CD4-positive, alpha-beta memory T cell (primary cell): ENCODE measurements at regions not wholly inside any gene's neighbourhood (a gene's known extent, or its start where the extent isn't known, plus 50 kb on each side); places are given as distances from the start of the nearest gene placed in this dataset.

Experiments used
- CTCF ChIA-PET: fragments of 350-600 bp; sonication (Branson Sonifier 250); formaldehyde crosslinking; loops from one replicate; lab custom pipeline; 2021; ENCODE audit warnings: inconsistent platforms; ENCODE audit not compliant: partially characterized antibody; lab: Charles Lee
- POLR2A ChIA-PET: fragments of 350-600 bp; sonication (Branson Sonifier 250); formaldehyde crosslinking; loops from one replicate; lab custom pipeline; 2021; ENCODE audit not compliant: partially characterized antibody; lab: Charles Lee
- DNase-seq, 5 donors: peaks; one replicate each; pipeline versions ENCODE4 v3.0.0 to v3.0.0-alpha.2; 2020 to 2022; ENCODE audit warnings: mixed read lengths in 1 of 5
- H3K27ac ChIP-seq: one replicate; pipeline ENCODE4 v1.7.0; 2013; ENCODE audit warnings: low read depth, low read length
- H3K27me3 ChIP-seq: 2 replicates; pipeline ENCODE4 v1.7.0; 2013; ENCODE audit warnings: mild to moderate bottlenecking, low read length, moderate library complexity; ENCODE audit not compliant: insufficient read depth
- H3K36me3 ChIP-seq: 2 replicates; pipeline ENCODE4 v1.7.0; 2013; ENCODE audit warnings: mild to moderate bottlenecking, low read length, moderate library complexity; ENCODE audit not compliant: insufficient read depth
- H3K4me1 ChIP-seq: 2 replicates; pipeline ENCODE4 v1.7.0; 2013; ENCODE audit warnings: mild to moderate bottlenecking, low read length, moderate library complexity; ENCODE audit not compliant: insufficient read depth
- H3K4me3 ChIP-seq, 2 donors: one replicate each; pipeline ENCODE4 v1.7.0; 2013; ENCODE audit warnings: low read length in 2 of 2, mild to moderate bottlenecking in 1 of 2
- H3K9me3 ChIP-seq, 2 donors: one replicate each; pipeline ENCODE4 v1.7.0; 2013; ENCODE audit warnings: low read length in 2 of 2, control low read depth in 1 of 2; ENCODE audit not compliant: control insufficient read depth in 1 of 2
- H3K27ac Mint-ChIP-seq, 7 donors: one replicate each; pipeline ENCODE4 v1.8.0; 2020 to 2021; ENCODE audit warnings: mixed read lengths in 7 of 7, mild to moderate bottlenecking in 6 of 7, inconsistent platforms in 3 of 7, moderate library complexity in 3 of 7
- H3K27me3 Mint-ChIP-seq, 2 donors: one replicate each; pipeline ENCODE4 v1.8.0; 2020 to 2021; ENCODE audit warnings: mixed read lengths in 2 of 2
- H3K36me3 Mint-ChIP-seq, 2 donors: one replicate each; pipeline ENCODE4 v1.8.0; 2020 to 2021; ENCODE audit warnings: mixed read lengths in 2 of 2, inconsistent platforms in 1 of 2, mild to moderate bottlenecking in 1 of 2
- H3K4me1 Mint-ChIP-seq, 4 donors: one replicate each; pipeline ENCODE4 v1.8.0; 2020 to 2021; ENCODE audit warnings: mixed read lengths in 4 of 4, mild to moderate bottlenecking in 1 of 4
- H3K4me3 Mint-ChIP-seq, 8 donors: one replicate each; pipeline ENCODE4 v1.8.0; 2020 to 2021; ENCODE audit warnings: mixed read lengths in 8 of 8, mild to moderate bottlenecking in 7 of 8, moderate library complexity in 6 of 8, inconsistent platforms in 3 of 8
- H3K9me3 Mint-ChIP-seq, 8 donors: one replicate each; pipeline ENCODE4 v1.8.0; 2020 to 2021; ENCODE audit warnings: mixed read lengths in 8 of 8, mild to moderate bottlenecking in 5 of 8, inconsistent platforms in 3 of 8, moderate library complexity in 1 of 8
- intact Hi-C: fragments of 100-400 bp; cut with micrococcal nuclease; formaldehyde crosslinking; loops from one replicate; pipeline ENCODE4 v1.15.1; 2023

GRCh38 chr12:61542551-61542950 lies 717.7 kb upstream of the USP15 start:
- Mint-ChIP-seq H3K27me3 (no peaks in the 10 kb centered on the region), H3K36me3 (no peaks in the 10 kb centered on the region), H3K4me3 (no peak overlapping the region), H3K27ac (no peak overlapping the region), H3K9me3 (peaks cover 0 to 1% (median 0%) of the 10 kb centered on the region in 8 donors), H3K4me1 (no peaks in the 10 kb centered on the region)
- H3K27me3 ChIP-seq = no peaks in the 10 kb centered on the region
- no peak overlapping the region for H3K4me3 ChIP-seq
- intact Hi-C loops = no loop called here
- H3K36me3 ChIP-seq = no peaks in the 10 kb centered on the region
- H3K4me1 ChIP-seq = no peaks in the 10 kb centered on the region
- ChIA-PET POLR2A (no interaction called here), CTCF (no interaction called here)
- no peak overlapping the region for H3K27ac ChIP-seq
- H3K9me3 ChIP-seq = no peaks in the 10 kb centered on the region
- DNase-seq = no peak

DNA sequence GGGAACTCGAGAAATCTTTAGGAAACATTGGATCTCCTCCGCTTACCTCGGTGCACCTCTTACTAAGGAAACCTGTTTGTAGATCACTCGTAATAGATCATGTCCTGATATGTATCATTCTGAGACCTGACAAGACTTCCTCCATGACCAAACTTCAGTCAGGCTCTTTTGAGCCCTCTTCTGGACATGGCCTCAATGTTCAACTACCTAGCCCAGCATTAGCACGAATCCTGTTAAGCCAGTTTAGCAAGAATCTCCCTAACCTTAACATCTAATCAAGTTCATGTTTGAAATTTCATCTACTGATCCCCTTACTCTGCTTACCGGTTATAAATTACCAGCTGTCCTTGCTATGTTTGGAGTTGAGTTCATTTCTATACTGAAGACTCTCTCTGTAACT lies 713.9 kb upstream of the USP15 start:
- Mint-ChIP-seq H3K4me3 (no peak overlapping the region), H3K27me3 (no peaks in the 10 kb centered on the region), H3K27ac (no peak overlapping the region), H3K36me3 (no peaks in the 10 kb centered on the region), H3K4me1 (no peaks in the 10 kb centered on the region), H3K9me3 (peaks cover 0 to 3% (median 0%) of the 10 kb centered on the region in 8 donors)
- DNase-seq = no peak
- intact Hi-C loops = no loop called here
- Histone ChIP-seq H3K27me3 (no peaks in the 10 kb centered on the region), H3K9me3 (no peaks in the 10 kb centered on the region), H3K4me3 (no peak overlapping the region), H3K4me1 (no peaks in the 10 kb centered on the region), H3K27ac (no peak overlapping the region), H3K36me3 (no peaks in the 10 kb centered on the region)
- POLR2A ChIA-PET = no interaction called here
- CTCF ChIA-PET = no interaction called here

- H3K4me1 Mint-ChIP-seq = no peaks in the 10 kb centered on the region
- Histone ChIP-seq H3K4me1 (no peaks in the 10 kb centered on the region), H3K36me3 (no peaks in the 10 kb centered on the region), H3K27ac (no peak overlapping the region), H3K27me3 (no peaks in the 10 kb centered on the region), H3K4me3 (no peak overlapping the region), H3K9me3 (no peaks in the 10 kb centered on the region)
- H3K27me3 Mint-ChIP-seq = no peaks in the 10 kb centered on the region
- CTCF ChIA-PET = no interaction called here
- H3K27ac Mint-ChIP-seq = no peak overlapping the region
- DNase-seq = no peak
- no peaks in the 10 kb centered on the region for H3K36me3 Mint-ChIP-seq
- POLR2A ChIA-PET = no interaction called here
- H3K4me3 Mint-ChIP-seq = no peak overlapping the region
- H3K9me3 Mint-ChIP-seq = peaks cover 0 to 9% (median 0%) of the 10 kb centered on the region in 8 donors
- intact Hi-C loops = no loop called here
Measured at GRCh38 chr12:61553091-61553490, 707.1 kb upstream of the USP15 start.

- Mint-ChIP-seq H3K9me3 (peaks cover 0 to 10% (median 0%) of the 10 kb centered on the region in 8 donors), H3K27me3 (no peaks in the 10 kb centered on the region), H3K4me1 (no peaks in the 10 kb centered on the region), H3K4me3 (no peak overlapping the region), H3K36me3 (no peaks in the 10 kb centered on the region), H3K27ac (no peak overlapping the region)
- intact Hi-C loops = no loop called here
- Histone ChIP-seq H3K9me3 (no peaks in the 10 kb centered on the region), H3K4me1 (no peaks in the 10 kb centered on the region), H3K27ac (no peak overlapping the region), H3K4me3 (no peak overlapping the region), H3K27me3 (no peaks in the 10 kb centered on the region), H3K36me3 (no peaks in the 10 kb centered on the region)
- ChIA-PET CTCF (no interaction called here), POLR2A (no interaction called here)
- no peak for DNase-seq
Measured at GRCh38 chr12:61554268-61555008, 705.8 kb upstream of the USP15 start.

DNA sequence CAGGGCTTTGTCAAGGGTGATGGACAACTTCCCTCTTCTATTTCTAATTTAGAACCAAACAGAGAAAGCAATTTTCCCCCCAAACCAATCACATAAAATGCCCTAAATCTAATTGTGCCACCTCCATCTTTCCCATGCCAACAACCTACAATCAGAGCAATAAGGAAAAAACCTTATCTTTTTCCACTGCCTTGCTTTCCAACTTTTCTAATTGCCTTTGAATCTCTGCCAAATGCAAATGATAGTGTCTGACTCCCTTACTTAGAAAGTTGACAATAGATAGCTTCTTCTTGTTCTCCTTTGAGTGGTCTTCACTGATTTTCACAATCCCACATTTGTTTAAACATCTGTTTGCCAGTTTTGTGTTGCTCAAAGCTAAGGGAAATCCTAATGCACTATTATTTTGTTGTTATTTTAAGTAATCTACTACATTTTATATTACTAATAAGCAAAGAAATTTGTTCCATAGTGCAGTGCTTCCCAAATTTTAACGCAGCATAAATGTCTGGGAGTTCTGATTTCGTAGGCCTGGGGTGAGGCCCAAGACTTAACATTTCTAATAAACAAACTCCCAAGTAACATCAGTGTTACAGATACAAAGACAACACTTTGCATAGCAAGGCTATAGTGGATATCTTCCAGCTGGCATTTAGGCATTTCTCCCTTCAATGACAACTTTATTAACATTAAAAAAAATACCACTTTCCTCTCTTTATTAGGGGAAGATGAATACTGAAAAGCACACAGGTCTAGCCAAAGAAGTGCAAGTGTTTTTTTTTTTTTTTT lies 696.3 kb upstream of the USP15 start:
- Histone ChIP-seq H3K36me3 (no peaks in the 10 kb centered on the region), H3K4me1 (no peaks in the 10 kb centered on the region), H3K4me3 (no peak overlapping the region), H3K9me3 (no peaks in the 10 kb centered on the region), H3K27ac (no peak overlapping the region), H3K27me3 (no peaks in the 10 kb centered on the region)
- ChIA-PET CTCF (no interaction called here), POLR2A (no interaction called here)
- Mint-ChIP-seq H3K4me1 (no peaks in the 10 kb centered on the region), H3K9me3 (peaks cover 0 to 3% (median under 1%) of the 10 kb centered on the region in 8 donors), H3K4me3 (no peak overlapping the region), H3K27me3 (no peaks in the 10 kb centered on the region), H3K27ac (no peak overlapping the region), H3K36me3 (no peaks in the 10 kb centered on the region)
- intact Hi-C loops = no loop called here
- DNase-seq = no peak

- no peak for DNase-seq
- no peaks in the 10 kb centered on the region for H3K4me1 Mint-ChIP-seq
- no peaks in the 10 kb centered on the region for H3K4me1 ChIP-seq
- POLR2A ChIA-PET = no interaction called here
- H3K4me3 Mint-ChIP-seq = no peak overlapping the region
- CTCF ChIA-PET = no interaction called here
- H3K36me3 Mint-ChIP-seq = no peaks in the 10 kb centered on the region
- intact Hi-C loops = no loop called here
- H3K36me3 ChIP-seq = no peaks in the 10 kb centered on the region
- no peaks in the 10 kb centered on the region for H3K27me3 ChIP-seq
- peaks cover 0 to 3% (median 0%) of the 10 kb centered on the region in 8 donors for H3K9me3 Mint-ChIP-seq
- H3K27ac ChIP-seq = no peak overlapping the region
- no peak overlapping the region for H3K4me3 ChIP-seq
- H3K9me3 ChIP-seq = no peaks in the 10 kb centered on the region
- H3K27ac Mint-ChIP-seq = no peak overlapping the region
- no peaks in the 10 kb centered on the region for H3K27me3 Mint-ChIP-seq
Measured at GRCh38 chr12:61564466-61564865, 695.7 kb upstream of the USP15 start.

DNA sequence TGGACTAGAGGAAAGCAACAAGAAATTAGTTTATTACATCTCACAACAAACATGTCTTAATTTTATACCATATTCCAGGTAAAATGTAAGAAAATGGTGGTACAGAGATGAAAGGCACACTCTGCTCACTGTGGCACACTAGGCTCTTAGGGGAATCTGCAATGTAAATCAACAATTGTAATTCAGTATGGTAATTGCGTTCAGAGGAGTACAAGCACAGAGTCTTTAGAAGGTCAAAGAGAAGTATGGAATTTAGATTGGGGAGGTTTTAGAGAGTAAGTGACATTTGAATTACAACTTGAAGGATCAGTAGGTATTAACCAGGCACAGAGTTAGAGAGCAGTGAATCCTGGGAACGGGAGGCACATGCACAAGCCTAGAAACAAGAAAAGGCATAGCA lies 694.0 kb upstream of the USP15 start:
- Mint-ChIP-seq H3K9me3 (peaks cover 0 to 3% (median 0%) of the 10 kb centered on the region in 8 donors), H3K4me3 (no peak overlapping the region), H3K4me1 (no peaks in the 10 kb centered on the region), H3K27me3 (no peaks in the 10 kb centered on the region), H3K36me3 (no peaks in the 10 kb centered on the region), H3K27ac (no peak overlapping the region)
- CTCF ChIA-PET = no interaction called here
- intact Hi-C loops = no loop called here
- POLR2A ChIA-PET = no interaction called here
- H3K4me1 ChIP-seq = no peaks in the 10 kb centered on the region
- no peak for DNase-seq
- H3K27me3 ChIP-seq = no peaks in the 10 kb centered on the region
- no peak overlapping the region for H3K27ac ChIP-seq
- H3K9me3 ChIP-seq = no peaks in the 10 kb centered on the region
- H3K36me3 ChIP-seq = no peaks in the 10 kb centered on the region
- no peak overlapping the region for H3K4me3 ChIP-seq
